ENCODE measurements at regions not wholly inside any gene's neighbourhood (a gene's known extent, or its start where the extent isn't known, plus 50 kb on each side); places are given as distances from the start of the nearest gene placed in this dataset.

DNA sequence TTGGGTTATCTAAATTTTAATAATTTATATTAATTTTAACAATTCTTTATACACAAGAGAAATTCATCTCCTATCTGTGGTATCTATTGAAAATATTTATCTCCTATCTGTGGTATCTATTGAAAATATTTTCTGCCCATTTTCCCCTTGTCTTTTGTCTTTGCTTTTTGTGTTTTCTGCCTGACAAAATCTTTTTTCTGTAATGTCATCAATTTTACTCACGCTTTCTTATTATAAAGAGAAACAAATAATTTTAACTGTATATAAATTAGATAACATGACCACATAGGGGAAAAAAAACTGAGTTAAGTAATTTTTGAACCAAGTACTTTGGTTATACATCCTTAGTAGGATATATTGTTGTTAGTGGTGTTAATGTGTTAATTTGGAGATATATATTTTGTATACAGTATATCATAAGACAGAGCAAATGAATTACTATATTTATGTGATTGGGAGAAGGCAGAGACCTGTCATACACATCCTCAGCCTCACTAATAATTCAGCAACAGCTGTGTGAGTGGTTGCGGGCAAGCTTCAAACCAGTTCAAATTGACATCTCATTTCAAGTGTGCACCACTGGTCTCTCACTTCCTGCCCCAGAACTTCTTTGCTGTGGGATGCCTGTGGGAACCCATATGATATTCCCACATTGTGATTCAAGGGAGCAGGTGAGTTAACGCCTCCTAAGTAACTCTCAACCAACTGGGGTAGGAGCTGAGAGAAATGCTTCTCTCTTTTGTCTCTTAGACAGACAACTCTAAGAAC, 292.4 kb downstream of the SP3 start:
- H3K4me1 Mint-ChIP-seq (ENCODE audit: low read depth), result peaks cover 13% of the 10 kb centered on the region; the same call in 1 of the 2 replicates
- H3K36me3 Mint-ChIP-seq (ENCODE audit: low read depth), result no peaks in the 10 kb centered on the region
- no peak overlapping the region for H3K4me3 Mint-ChIP-seq
- TF ChIP-seq, protein P1, sequence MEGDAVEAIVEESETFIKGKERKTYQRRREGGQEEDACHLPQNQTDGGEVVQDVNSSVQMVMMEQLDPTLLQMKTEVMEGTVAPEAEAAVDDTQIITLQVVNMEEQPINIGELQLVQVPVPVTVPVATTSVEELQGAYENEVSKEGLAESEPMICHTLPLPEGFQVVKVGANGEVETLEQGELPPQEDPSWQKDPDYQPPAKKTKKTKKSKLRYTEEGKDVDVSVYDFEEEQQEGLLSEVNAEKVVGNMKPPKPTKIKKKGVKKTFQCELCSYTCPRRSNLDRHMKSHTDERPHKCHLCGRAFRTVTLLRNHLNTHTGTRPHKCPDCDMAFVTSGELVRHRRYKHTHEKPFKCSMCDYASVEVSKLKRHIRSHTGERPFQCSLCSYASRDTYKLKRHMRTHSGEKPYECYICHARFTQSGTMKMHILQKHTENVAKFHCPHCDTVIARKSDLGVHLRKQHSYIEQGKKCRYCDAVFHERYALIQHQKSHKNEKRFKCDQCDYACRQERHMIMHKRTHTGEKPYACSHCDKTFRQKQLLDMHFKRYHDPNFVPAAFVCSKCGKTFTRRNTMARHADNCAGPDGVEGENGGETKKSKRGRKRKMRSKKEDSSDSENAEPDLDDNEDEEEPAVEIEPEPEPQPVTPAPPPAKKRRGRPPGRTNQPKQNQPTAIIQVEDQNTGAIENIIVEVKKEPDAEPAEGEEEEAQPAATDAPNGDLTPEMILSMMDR (IDR thresholded peaks at IDR 0.05), result no peak
- H3K9me3 Mint-ChIP-seq, result no peaks in the 10 kb centered on the region
- H3K27me3 Mint-ChIP-seq (ENCODE audit: insufficient read depth), result peaks cover 7% of the 10 kb centered on the region
- no peak for DNase-seq
- H3K27ac Mint-ChIP-seq, result no peak overlapping the region

DNA sequence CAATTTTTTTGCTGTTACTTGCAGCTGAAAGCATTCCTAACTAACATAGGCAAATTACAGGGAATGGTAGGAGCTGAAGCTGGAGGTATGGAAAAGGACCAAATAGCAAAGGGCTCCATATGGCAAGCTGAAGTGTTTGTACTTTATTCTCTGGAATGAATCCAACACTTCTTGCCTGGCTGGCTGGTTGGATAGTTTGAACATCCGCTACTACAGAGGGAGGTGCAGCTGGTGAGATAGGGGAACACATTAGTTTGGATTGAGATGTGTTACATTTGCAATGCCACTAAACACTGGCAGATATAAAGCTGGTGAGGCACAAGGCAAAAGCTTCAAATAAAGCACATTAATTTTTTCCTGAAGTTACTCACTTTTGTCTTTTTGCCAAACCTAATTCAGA, 291.5 kb downstream of the SP3 start:
- TF ChIP-seq, protein P1 (IDR thresholded peaks at IDR 0.05), result no peak
- peaks cover 8% of the 10 kb centered on the region for H3K27me3 Mint-ChIP-seq (ENCODE audit: insufficient read depth)
- no peak for DNase-seq
- no peak overlapping the region for H3K4me3 Mint-ChIP-seq
- H3K27ac Mint-ChIP-seq, result no peak overlapping the region
- no peaks in the 10 kb centered on the region for H3K36me3 Mint-ChIP-seq (ENCODE audit: low read depth)
- no peaks in the 10 kb centered on the region for H3K9me3 Mint-ChIP-seq
- peaks cover 13% of the 10 kb centered on the region; the same call in 1 of the 2 replicates for H3K4me1 Mint-ChIP-seq (ENCODE audit: low read depth)

DNA sequence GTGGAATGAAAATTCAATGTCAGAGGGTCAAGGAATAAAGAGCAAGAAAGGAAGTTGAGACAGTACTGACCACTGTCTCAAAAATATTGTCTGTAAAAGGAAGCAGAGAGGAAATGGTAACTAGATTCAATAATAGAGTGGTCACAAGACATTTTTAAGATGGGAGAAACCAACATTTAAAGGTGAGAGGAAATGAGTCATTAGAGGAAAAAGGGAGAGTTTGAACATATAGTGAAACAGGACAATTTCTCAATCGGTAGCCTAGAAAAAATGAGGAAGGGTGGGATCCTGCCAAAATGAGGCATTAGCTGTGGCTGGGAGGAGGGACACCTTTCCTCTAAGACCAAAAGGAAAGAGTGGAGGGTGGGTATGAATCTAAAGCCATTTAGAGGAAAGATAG, 288.5 kb downstream of the SP3 start:
- H3K27ac Mint-ChIP-seq, result no peak overlapping the region
- DNase-seq, result no peak
- no peaks in the 10 kb centered on the region; the same call in 1 of the 2 replicates for H3K9me3 Mint-ChIP-seq
- H3K4me3 Mint-ChIP-seq, result no peak overlapping the region
- peaks cover 19% of the 10 kb centered on the region for H3K27me3 Mint-ChIP-seq (ENCODE audit: insufficient read depth)
- TF ChIP-seq, protein P1 (IDR thresholded peaks at IDR 0.05), result no peak
- H3K36me3 Mint-ChIP-seq (ENCODE audit: low read depth), result no peaks in the 10 kb centered on the region
- H3K4me1 Mint-ChIP-seq (ENCODE audit: low read depth), result peaks cover 5% of the 10 kb centered on the region; the same call in 1 of the 2 replicates

DNA sequence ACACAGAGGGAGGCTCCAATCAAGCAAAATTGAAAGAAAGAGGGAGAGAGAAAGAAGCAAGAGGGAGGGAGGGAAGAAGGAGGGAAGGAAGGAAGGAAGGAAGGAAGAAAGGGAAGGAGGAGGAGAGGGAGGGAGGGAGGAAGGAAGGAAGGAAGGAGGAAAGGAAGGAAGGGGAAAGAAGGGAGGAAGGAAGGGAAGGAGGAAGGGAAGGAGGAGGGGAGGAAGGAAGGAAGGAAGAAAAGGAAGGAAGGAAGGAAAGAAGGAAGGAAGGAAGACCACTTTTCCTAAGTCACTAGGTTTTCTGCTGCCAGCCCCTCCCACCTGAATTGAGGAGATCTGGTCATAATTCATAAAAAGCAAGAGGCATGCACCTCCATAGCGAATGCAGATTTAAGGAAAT, 287.0 kb downstream of the SP3 start:
- Mint-ChIP-seq H3K4me3 (no peak overlapping the region), H3K27ac (no peak overlapping the region), H3K9me3 (no peaks in the 10 kb centered on the region; the same call in 1 of the 2 replicates), H3K4me1 (ENCODE audit: low read depth) (peaks cover 5% of the 10 kb centered on the region; the same call in 1 of the 2 replicates), H3K36me3 (ENCODE audit: low read depth) (no peaks in the 10 kb centered on the region), H3K27me3 (ENCODE audit: insufficient read depth) (peaks cover 22% of the 10 kb centered on the region)
- TF ChIP-seq, protein P1 (IDR thresholded peaks at IDR 0.05), result no peak
- DNase-seq, result no peak

DNA sequence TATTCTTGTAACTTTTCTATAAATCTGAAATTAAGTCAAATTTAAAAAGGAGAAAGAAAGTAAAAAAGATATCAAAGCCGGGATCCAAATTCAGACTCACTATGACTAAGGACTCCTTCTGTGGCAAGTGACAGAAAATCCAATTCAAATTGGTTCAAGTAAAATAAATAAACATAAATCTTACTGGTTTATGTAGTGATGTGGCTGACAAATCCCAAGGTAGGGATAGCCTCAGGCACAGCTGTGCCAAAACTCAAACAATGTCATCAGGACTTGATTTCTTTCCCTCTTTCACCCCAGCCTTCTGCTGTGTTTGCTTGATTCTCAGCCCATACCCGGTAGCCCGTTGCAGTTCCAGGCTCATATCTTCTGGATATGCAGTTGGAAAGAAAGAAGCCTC, 284.6 kb downstream of the SP3 start:
- H3K9me3 Mint-ChIP-seq, result no peaks in the 10 kb centered on the region; the same call in 1 of the 2 replicates
- DNase-seq, result no peak

More for the DNA sequence above, 284.6 kb downstream of the SP3 start:
- H3K27me3 Mint-ChIP-seq (ENCODE audit: insufficient read depth), result peaks cover 36% of the 10 kb centered on the region
- TF ChIP-seq, protein P1 (IDR thresholded peaks at IDR 0.05), result no peak
- H3K36me3 Mint-ChIP-seq (ENCODE audit: low read depth), result no peaks in the 10 kb centered on the region
- no peak overlapping the region for H3K4me3 Mint-ChIP-seq
- H3K4me1 Mint-ChIP-seq (ENCODE audit: low read depth), result peaks cover 5% of the 10 kb centered on the region; the same call in 1 of the 2 replicates
- no peak overlapping the region for H3K27ac Mint-ChIP-seq

Data from HFFc6 (cell line).